Naive thymus-derived CD8-positive, alpha-beta T cell (primary cell): ENCODE measurements at regions not wholly inside any gene's neighbourhood (a gene's known extent, or its start where the extent isn't known, plus 50 kb on each side); places are given as distances from the start of the nearest gene placed in this dataset.

ENCODE experiments used
- ATAC-seq, 2 donors: fragments of 150-1000 bp; cut with Tn5 transposase in 1 of 2; sonication (Bioruptor Pico), chemical (Tn5 transposase) in 1 of 2; 1 replicate in 1 of 2; 2 replicates in 1 of 2; pipeline ENCODE4 v1.10.0; 2021; ENCODE audit warnings: mild to moderate bottlenecking in 2 of 2, moderate library complexity in 2 of 2
- POLR2A ChIA-PET: fragments of 350-600 bp; sonication (Branson Sonifier 250); formaldehyde crosslinking; loops from one replicate; lab custom pipeline; 2021; ENCODE audit warnings: antibody characterized with exemption; lab: Charles Lee
- DNase-seq, 10 donors: peaks; one replicate each; pipeline versions ENCODE4 v3.0.0 to v3.0.0-alpha.2; 2020 to 2022
- H3K27ac Mint-ChIP-seq, 10 donors: one replicate each; pipeline ENCODE4 v1.8.0; 2020 to 2022; ENCODE audit warnings: mild to moderate bottlenecking in 10 of 10, mixed read lengths in 10 of 10, moderate library complexity in 4 of 10, inconsistent platforms in 1 of 10
- H3K27me3 Mint-ChIP-seq, 5 donors: one replicate each; pipeline ENCODE4 v1.8.0; 2021 to 2022; ENCODE audit warnings: mixed read lengths in 5 of 5
- H3K36me3 Mint-ChIP-seq, 3 donors: one replicate each; pipeline ENCODE4 v1.8.0; 2020 to 2022; ENCODE audit warnings: mixed read lengths in 3 of 3, mild to moderate bottlenecking in 2 of 3, inconsistent platforms in 1 of 3
- H3K4me1 Mint-ChIP-seq, 4 donors: one replicate each; pipeline ENCODE4 v1.8.0; 2021 to 2022; ENCODE audit warnings: mixed read lengths in 4 of 4
- H3K4me3 Mint-ChIP-seq, 10 donors: one replicate each; pipeline ENCODE4 v1.8.0; 2020 to 2022; ENCODE audit warnings: mild to moderate bottlenecking in 10 of 10, mixed read lengths in 10 of 10, moderate library complexity in 6 of 10, inconsistent platforms in 1 of 10
- H3K9me3 Mint-ChIP-seq, 9 donors: one replicate each; pipeline ENCODE4 v1.8.0; 2020 to 2022; ENCODE audit warnings: mixed read lengths in 9 of 9, mild to moderate bottlenecking in 3 of 9, inconsistent platforms in 1 of 9, moderate library complexity in 1 of 9

- H3K4me1 Mint-ChIP-seq, result no peaks in the 10 kb centered on the region
- ATAC-seq (no peak), DNase-seq (no peak)
- no peak overlapping the region for H3K27ac Mint-ChIP-seq
- H3K4me3 Mint-ChIP-seq, result no peak overlapping the region
- H3K36me3 Mint-ChIP-seq, result no peaks in the 10 kb centered on the region
- peaks cover 0 to 12% (median 0%) of the 10 kb centered on the region in 9 donors for H3K9me3 Mint-ChIP-seq
- POLR2A ChIA-PET, result no interaction called here
- peaks cover 2 to 24% (median 9%) of the 10 kb centered on the region in 5 donors for H3K27me3 Mint-ChIP-seq
Observed at GRCh38 chr20:22321191-22321590, 263.2 kb downstream of the FOXA2 start.

- H3K27ac Mint-ChIP-seq, result no peak overlapping the region
- POLR2A ChIA-PET, result no interaction called here
- no peak for DNase-seq
Observed at GRCh38 chr20:22320245-22320915, 264.0 kb downstream of the FOXA2 start.

GRCh38 chr20:22315771-22316170, 268.6 kb downstream of the FOXA2 start:
- Mint-ChIP-seq H3K27ac (no peak overlapping the region), H3K27me3 (peaks cover 1 to 24% (median 12%) of the 10 kb centered on the region in 5 donors), H3K9me3 (peaks cover 0 to 12% (median 0%) of the 10 kb centered on the region in 9 donors), H3K36me3 (no peaks in the 10 kb centered on the region), H3K4me1 (no peaks in the 10 kb centered on the region), H3K4me3 (no peak overlapping the region)
- POLR2A ChIA-PET, result no interaction called here
- DNase-seq (no peak), ATAC-seq (no peak)

More at GRCh38 chr20:22320245-22320915, 264.0 kb downstream of the FOXA2 start:
- H3K27me3 Mint-ChIP-seq, result peaks cover 0 to 24% (median 10%) of the 10 kb centered on the region in 5 donors
- no peak for ATAC-seq
- H3K4me1 Mint-ChIP-seq, result no peaks in the 10 kb centered on the region
- no peaks in the 10 kb centered on the region for H3K36me3 Mint-ChIP-seq
- no peak overlapping the region for H3K4me3 Mint-ChIP-seq
- peaks cover 0 to 12% (median 0%) of the 10 kb centered on the region in 9 donors for H3K9me3 Mint-ChIP-seq

GRCh38 chr20:22315073-22315472, 269.3 kb downstream of the FOXA2 start:
- H3K9me3 Mint-ChIP-seq, result peaks cover 0 to 12% (median 0%) of the 10 kb centered on the region in 9 donors
- ATAC-seq (no peak), DNase-seq (no peak)
- H3K27me3 Mint-ChIP-seq, result peaks cover 1 to 24% (median 12%) of the 10 kb centered on the region in 5 donors
- no peaks in the 10 kb centered on the region for H3K4me1 Mint-ChIP-seq
- no peak overlapping the region for H3K4me3 Mint-ChIP-seq
- POLR2A ChIA-PET, result no interaction called here
- no peaks in the 10 kb centered on the region for H3K36me3 Mint-ChIP-seq
- H3K27ac Mint-ChIP-seq, result no peak overlapping the region

- Mint-ChIP-seq H3K27ac (no peak overlapping the region), H3K9me3 (peaks cover 0 to 5% (median 0%) of the 10 kb centered on the region in 9 donors)
Observed at GRCh38 chr20:22312744-22313346, 271.5 kb downstream of the FOXA2 start.

GRCh38 chr20:22308934-22309333, 275.4 kb downstream of the FOXA2 start:
- Mint-ChIP-seq H3K9me3 (no peaks in the 10 kb centered on the region), H3K27me3 (peaks cover 0 to 3% (median 2%) of the 10 kb centered on the region in 5 donors), H3K4me1 (no peaks in the 10 kb centered on the region), H3K4me3 (no peak overlapping the region), H3K27ac (no peak overlapping the region), H3K36me3 (no peaks in the 10 kb centered on the region)
- POLR2A ChIA-PET, result no interaction called here
- no peak for DNase-seq
- no peak for ATAC-seq

More at GRCh38 chr20:22312744-22313346, 271.5 kb downstream of the FOXA2 start:
- no peaks in the 10 kb centered on the region for H3K36me3 Mint-ChIP-seq
- H3K27me3 Mint-ChIP-seq, result peaks cover 1 to 7% (median 6%) of the 10 kb centered on the region in 5 donors
- H3K4me1 Mint-ChIP-seq, result no peaks in the 10 kb centered on the region
- POLR2A ChIA-PET, result no interaction called here
- ATAC-seq, result no peak
- no peak for DNase-seq
- H3K4me3 Mint-ChIP-seq, result no peak overlapping the region

- DNase-seq (no peak), ATAC-seq (no peak)
- POLR2A ChIA-PET, result no interaction called here
- no peak overlapping the region for H3K27ac Mint-ChIP-seq
- no peaks in the 10 kb centered on the region for H3K4me1 Mint-ChIP-seq
- H3K9me3 Mint-ChIP-seq, result peaks cover 0 to 2% (median 0%) of the 10 kb centered on the region in 9 donors
- peaks cover 0 to 4% (median 2%) of the 10 kb centered on the region in 5 donors for H3K27me3 Mint-ChIP-seq
- H3K4me3 Mint-ChIP-seq, result no peak overlapping the region
- H3K36me3 Mint-ChIP-seq, result no peaks in the 10 kb centered on the region
Observed at GRCh38 chr20:22307409-22307808, 277.0 kb downstream of the FOXA2 start.

- no peak for DNase-seq
- Mint-ChIP-seq H3K36me3 (no peaks in the 10 kb centered on the region), H3K4me1 (no peaks in the 10 kb centered on the region), H3K27me3 (peaks cover 0 to 4% (median 2%) of the 10 kb centered on the region in 5 donors), H3K9me3 (peaks cover 0 to 2% (median 0%) of the 10 kb centered on the region in 9 donors), H3K27ac (no peak overlapping the region), H3K4me3 (no peak overlapping the region)
- POLR2A ChIA-PET, result no interaction called here
- ATAC-seq, result no peak
Observed at GRCh38 chr20:22305381-22305780, 279.0 kb downstream of the FOXA2 start.

GRCh38 chr20:22303523-22303922, 280.8 kb downstream of the FOXA2 start:
- Mint-ChIP-seq H3K27ac (no peak overlapping the region), H3K4me3 (no peak overlapping the region), H3K4me1 (no peaks in the 10 kb centered on the region), H3K36me3 (no peaks in the 10 kb centered on the region), H3K27me3 (peaks cover 0 to 4% (median 0%) of the 10 kb centered on the region in 5 donors), H3K9me3 (peaks cover 0 to 8% (median 2%) of the 10 kb centered on the region in 9 donors)
- ATAC-seq, result no peak
- DNase-seq, result no peak
- POLR2A ChIA-PET, result no interaction called here

- POLR2A ChIA-PET, result no interaction called here
- Mint-ChIP-seq H3K36me3 (no peaks in the 10 kb centered on the region), H3K27me3 (peaks cover 0 to 4% (median 0%) of the 10 kb centered on the region in 5 donors), H3K9me3 (peaks cover 0 to 8% (median 6%) of the 10 kb centered on the region in 9 donors), H3K27ac (no peak overlapping the region), H3K4me3 (no peak overlapping the region), H3K4me1 (no peaks in the 10 kb centered on the region)
- ATAC-seq, result no peak
- no peak for DNase-seq
Observed at GRCh38 chr20:22302039-22302438, 282.3 kb downstream of the FOXA2 start.

- Mint-ChIP-seq H3K27me3 (peaks cover 0 to 21% (median 4%) of the 10 kb centered on the region in 5 donors), H3K27ac (no peak overlapping the region), H3K36me3 (no peaks in the 10 kb centered on the region), H3K4me1 (no peaks in the 10 kb centered on the region), H3K4me3 (no peak overlapping the region), H3K9me3 (peaks cover 0 to 16% (median 5%) of the 10 kb centered on the region in 9 donors)
- no peak for ATAC-seq
- POLR2A ChIA-PET, result no interaction called here
- DNase-seq, result no peak
Observed at GRCh38 chr20:22293886-22294285, 290.5 kb downstream of the FOXA2 start.

GRCh38 chr20:22289442-22289841, 294.9 kb downstream of the FOXA2 start:
- no peak for DNase-seq
- Mint-ChIP-seq H3K27me3 (peaks cover 0 to 21% (median 7%) of the 10 kb centered on the region in 5 donors), H3K27ac (no peak overlapping the region), H3K4me3 (no peak overlapping the region), H3K9me3 (peaks cover 0 to 11% (median 2%) of the 10 kb centered on the region in 9 donors), H3K4me1 (no peaks in the 10 kb centered on the region), H3K36me3 (no peaks in the 10 kb centered on the region)
- ATAC-seq, result no peak
- POLR2A ChIA-PET, result no interaction called here

GRCh38 chr20:22288957-22289356, 295.4 kb downstream of the FOXA2 start:
- DNase-seq, result no peak
- Mint-ChIP-seq H3K27me3 (peaks cover 0 to 21% (median 7%) of the 10 kb centered on the region in 5 donors), H3K4me3 (no peak overlapping the region), H3K27ac (no peak overlapping the region), H3K36me3 (no peaks in the 10 kb centered on the region), H3K4me1 (no peaks in the 10 kb centered on the region), H3K9me3 (peaks cover 0 to 11% (median 2%) of the 10 kb centered on the region in 9 donors)
- POLR2A ChIA-PET, result no interaction called here
- ATAC-seq, result no peak
